Stimulated activated CD4-positive, alpha-beta T cell treated with anti-CD3 and anti-CD28 coated beads, TNF-alpha, amount 100 ng/mL, for 24 hours (primary cell): ENCODE measurements at regions not wholly inside any gene's neighbourhood (a gene's known extent, or its start where the extent isn't known, plus 50 kb on each side); places are given as distances from the start of the nearest gene placed in this dataset.
"Not testable (repeated sequence)": the region's sequence is repeated elsewhere in the genome, so short reads cannot be mapped to it uniquely, and the experiment has no call there.

ENCODE experiments used
- DNase-seq, 3 experiments: peaks; one replicate each; pipeline ENCODE4 v3.0.0-alpha.2; 2020; ENCODE audit warnings: low read depth in 3 of 3

- no peak for DNase-seq
These were observed 582.4 kb upstream of the ADGRL3 start for GRCh38 chr4:60617731-60618130.

GRCh38 chr4:60619531-60620305 is 580.4 kb upstream of the ADGRL3 start:
- no peak for DNase-seq

DNA sequence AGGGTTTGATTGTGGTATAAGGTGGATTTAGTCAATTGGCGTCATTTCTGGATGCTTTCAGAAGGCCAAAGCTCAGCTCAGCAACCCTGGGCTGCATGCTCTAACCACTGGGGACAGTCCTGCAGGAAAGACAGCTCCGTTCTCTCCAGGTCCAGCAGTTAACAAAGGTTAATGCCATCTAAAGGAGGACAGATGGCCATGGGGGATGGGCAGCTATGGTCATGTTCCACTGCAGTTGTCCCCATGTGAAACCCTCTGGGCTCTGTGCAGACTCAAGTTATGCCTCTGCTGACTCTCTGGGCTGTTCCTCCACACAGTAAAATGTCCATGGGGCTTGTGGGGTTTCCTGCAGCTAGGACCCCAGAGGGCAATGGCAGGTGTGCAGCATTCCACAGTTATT is 562.1 kb upstream of the ADGRL3 start:
- DNase-seq: no peak

DNA sequence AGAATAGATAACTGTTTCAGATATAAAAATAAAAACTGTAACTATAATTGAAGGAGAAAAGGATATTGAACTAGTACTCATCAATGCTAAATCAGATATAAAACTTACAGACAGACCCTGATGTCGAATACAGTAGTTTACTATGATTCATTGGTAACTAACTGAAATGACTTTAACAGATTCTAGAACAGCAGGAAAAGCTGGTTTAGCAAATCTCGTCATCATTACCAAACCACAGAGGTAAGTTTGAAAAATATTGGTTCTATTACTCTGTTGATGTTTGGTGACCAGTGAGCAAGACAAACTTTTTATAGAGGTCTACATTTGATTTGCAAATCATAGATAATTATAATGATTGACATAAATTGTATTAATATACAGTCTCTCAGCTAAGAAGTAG is 551.4 kb upstream of the ADGRL3 start:
- DNase-seq: no peak

DNA sequence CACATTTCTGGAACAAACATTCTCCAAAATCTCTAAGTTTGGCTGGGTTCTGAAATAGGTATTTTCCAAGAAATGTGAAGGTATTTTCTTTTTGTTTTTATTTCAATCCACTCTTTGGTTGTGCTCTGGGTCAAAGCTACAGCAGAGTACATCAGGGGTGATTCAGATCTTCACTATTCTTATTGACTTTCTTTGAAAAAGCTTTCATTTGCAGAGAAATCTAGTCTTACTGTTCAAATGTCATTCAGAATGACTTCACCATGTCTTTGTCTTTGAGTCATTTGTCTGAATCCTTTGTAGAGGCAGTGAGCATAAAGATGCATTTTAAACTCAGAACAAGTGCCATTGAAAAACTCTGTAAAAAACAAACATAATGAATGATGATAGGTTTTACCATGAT is 547.2 kb upstream of the ADGRL3 start:
- no peak for DNase-seq

GRCh38 chr4:60655356-60655755 is 544.8 kb upstream of the ADGRL3 start:
- no peak for DNase-seq

- no peak for DNase-seq
These were observed 544.0 kb upstream of the ADGRL3 start for GRCh38 chr4:60656171-60656570.

- no peak for DNase-seq
These were observed 543.1 kb upstream of the ADGRL3 start for GRCh38 chr4:60657041-60657440.

GRCh38 chr4:60657807-60658206 is 542.3 kb upstream of the ADGRL3 start:
- DNase-seq: no peak

DNA sequence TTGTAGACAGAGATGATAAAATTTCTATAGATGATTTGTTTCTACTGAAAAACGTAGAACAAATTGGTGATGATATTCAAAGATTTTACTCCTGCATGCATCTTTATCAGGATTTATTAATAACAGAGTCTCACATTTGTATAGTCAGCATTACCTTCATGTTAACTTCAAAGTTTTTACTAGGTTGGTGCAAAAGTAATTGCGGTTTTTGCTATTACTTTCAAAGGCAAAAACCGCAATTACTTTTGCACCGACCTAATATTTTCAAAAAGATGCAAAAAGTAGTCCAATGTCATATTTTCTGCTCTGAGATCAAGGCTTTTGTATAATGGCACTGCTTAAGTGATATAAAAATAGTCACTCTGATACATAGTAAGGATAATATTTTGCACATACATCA is 536.4 kb upstream of the ADGRL3 start:
- no peak for DNase-seq

DNA sequence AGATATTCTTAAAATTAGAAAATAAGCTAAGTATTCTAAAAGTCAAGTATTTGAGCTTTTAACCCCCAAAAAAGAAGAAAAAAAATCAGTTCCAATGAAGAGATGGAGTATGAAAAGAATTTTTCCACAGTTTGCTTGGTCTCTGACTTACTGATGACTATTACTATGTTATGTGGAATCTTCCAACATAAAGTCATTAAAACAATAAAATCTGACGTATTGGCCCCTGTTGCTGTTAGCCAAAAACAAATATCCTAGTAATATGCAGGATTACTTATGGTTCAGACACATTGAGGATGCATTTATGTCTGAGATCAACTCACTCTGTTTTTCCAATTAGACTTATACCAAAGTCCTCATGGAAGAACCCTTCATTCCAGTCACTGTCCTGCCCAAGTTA is 517.2 kb upstream of the ADGRL3 start:
- no peak for DNase-seq

GRCh38 chr4:60683357-60683756 is 516.8 kb upstream of the ADGRL3 start:
- no peak for DNase-seq

- no peak for DNase-seq
These were observed 516.2 kb upstream of the ADGRL3 start for GRCh38 chr4:60683973-60684372.

- DNase-seq: not testable (repeated sequence)
These were observed 504.1 kb upstream of the ADGRL3 start for GRCh38 chr4:60696062-60696461.

- no peak for DNase-seq
These were observed 491.1 kb upstream of the ADGRL3 start for GRCh38 chr4:60709061-60709460.

- no peak for DNase-seq
These were observed 481.3 kb upstream of the ADGRL3 start for GRCh38 chr4:60718874-60719273.

DNA sequence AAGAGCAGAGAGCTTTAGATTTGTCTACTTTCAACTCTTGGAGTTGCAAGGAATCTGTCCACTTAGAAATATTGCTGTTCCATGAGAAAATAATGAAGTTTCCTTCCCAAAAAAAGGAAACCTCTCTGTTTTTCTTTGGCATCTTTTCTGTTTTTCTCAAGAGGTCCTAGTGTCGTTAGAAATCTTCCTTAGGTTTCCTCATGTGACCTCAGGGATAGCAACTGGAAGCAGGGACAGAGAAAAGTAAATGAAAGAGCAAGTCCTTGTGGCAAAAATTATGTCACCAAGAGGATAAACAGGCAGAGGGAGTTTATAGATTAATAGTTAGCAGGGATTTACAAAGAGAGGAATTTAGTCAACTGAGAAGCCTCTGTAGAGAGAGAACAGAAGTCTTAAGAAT is 478.4 kb upstream of the ADGRL3 start:
- no peak for DNase-seq

DNA sequence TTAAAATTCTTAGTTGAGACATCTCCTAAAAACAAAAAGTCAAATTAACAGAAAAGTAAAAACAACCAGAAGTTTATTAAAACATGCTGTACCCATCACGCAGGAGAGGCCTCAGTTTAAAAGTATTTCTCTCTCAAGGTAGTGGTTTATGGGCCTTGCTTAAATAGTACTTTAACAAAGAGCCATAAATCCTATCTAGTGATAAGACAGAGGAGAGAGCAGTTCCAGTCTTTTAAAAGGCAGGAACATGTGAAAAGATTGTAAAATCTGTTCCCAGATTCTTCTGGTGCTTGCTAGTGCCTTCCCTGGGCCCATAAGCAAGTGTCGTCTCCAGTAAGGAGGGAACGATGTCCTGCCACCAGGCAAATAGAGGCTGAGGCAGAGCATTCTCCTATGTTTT is 476.3 kb upstream of the ADGRL3 start:
- no peak for DNase-seq

DNA sequence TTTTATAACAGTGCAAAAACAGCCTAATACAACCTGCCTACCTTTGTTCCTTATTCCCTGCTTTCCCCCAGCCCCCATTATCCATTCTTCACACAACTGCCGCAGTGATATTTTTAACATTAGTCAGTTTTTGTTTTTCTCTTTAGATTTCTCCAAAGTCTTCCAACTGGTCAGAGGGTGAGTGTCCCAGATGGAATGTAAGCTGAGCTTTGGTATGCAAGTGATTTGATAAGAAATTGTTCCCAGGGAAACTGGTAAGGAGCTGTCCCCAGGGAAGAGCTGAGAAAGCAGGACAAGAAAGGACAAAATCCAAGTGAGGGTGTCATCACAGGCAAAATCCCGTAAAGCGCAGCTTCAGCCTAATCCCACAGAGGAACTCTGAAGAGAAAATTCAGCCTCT is 475.5 kb upstream of the ADGRL3 start:
- DNase-seq: no peak

- DNase-seq: no peak
These were observed 473.3 kb upstream of the ADGRL3 start for GRCh38 chr4:60726779-60727178.

DNA sequence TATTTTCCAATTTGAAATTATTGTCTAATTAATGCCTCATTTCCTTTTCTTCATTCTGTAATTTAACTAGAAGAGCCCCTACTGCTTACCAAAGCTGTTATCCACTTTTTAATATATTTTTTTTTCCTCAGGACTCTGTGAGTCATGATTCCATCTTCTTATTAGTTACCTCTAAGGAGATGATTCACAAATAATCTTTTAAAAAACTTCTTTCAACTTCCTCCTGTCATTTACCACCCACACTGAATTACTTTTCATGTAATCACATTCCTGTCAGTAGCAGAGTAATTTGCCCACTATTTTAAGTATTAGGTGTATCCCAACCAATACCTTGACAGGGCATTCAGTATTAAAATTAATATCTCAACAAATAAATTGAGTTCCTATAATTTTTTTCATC is 470.9 kb upstream of the ADGRL3 start:
- no peak for DNase-seq

- not testable (repeated sequence) for DNase-seq
These were observed 470.4 kb upstream of the ADGRL3 start for GRCh38 chr4:60729764-60730163.

DNA sequence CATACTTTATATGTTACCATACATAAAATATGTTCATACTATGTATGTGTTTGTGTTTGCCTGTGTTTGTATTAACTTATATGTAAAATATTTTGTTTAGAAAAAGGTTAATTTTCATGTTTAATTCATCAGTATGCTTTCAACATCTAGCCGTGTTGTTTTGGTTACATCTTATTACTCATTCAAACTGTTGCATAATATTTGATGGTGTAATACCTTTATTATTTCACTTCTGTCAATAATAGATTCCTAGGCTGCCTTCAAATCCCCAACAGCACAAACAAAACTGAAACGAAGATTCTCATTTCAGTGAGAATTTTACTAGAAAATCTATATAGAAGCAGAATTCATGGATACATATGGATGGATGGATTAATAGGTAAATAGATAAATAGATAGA is 462.3 kb upstream of the ADGRL3 start:
- no peak for DNase-seq

- no peak for DNase-seq
These were observed 456.5 kb upstream of the ADGRL3 start for GRCh38 chr4:60743654-60744053.
